Astrocyte (in vitro differentiated cells and primary cell): ENCODE measurements at regions not wholly inside any gene's neighbourhood (a gene's known extent, or its start where the extent isn't known, plus 50 kb on each side); places are given as distances from the start of the nearest gene placed in this dataset.

Experiments
- DNase-seq: peaks from one replicate; pipeline ENCODE4 v3.0.0-alpha.2; 2010; ENCODE audit warnings: low read depth
- FAIRE-seq: peaks from 2 replicates; lab custom pipeline; 2011; peaks lifted over from hg19 to GRCh38; lab: Jason Lieb, UNC
- H2AFZ ChIP-seq: 2 replicates; pipeline ENCODE4 v1.6.0; 2012; ENCODE audit warnings: low read depth, low read length, inconsistent platforms
- H3K27ac ChIP-seq: 2 replicates; pipeline ENCODE4 v1.5.1; 2011; ENCODE audit warnings: low read depth, low read length, inconsistent platforms
- H3K27me3 ChIP-seq: 2 replicates; pipeline ENCODE4 v1.6.0; 2011; ENCODE audit warnings: low read length, inconsistent platforms; ENCODE audit not compliant: insufficient read depth
- H3K36me3 ChIP-seq: 2 replicates; pipeline ENCODE4 v1.5.1; 2011; ENCODE audit warnings: low read length, inconsistent platforms; ENCODE audit not compliant: insufficient read depth
- H3K4me1 ChIP-seq: 2 replicates; pipeline ENCODE4 v1.5.1; 2011; ENCODE audit warnings: low read length, inconsistent platforms; ENCODE audit not compliant: insufficient read depth
- H3K4me2 ChIP-seq: 2 replicates; pipeline ENCODE4 v1.6.0; 2012; ENCODE audit warnings: low read length, inconsistent platforms
- H3K4me3 ChIP-seq: 2 replicates; pipeline ENCODE4 v1.5.1; 2011; ENCODE audit warnings: low read depth, mild to moderate bottlenecking, low read length, inconsistent platforms; ENCODE audit not compliant: insufficient read depth
- H3K79me2 ChIP-seq: 2 replicates; pipeline ENCODE4 v1.6.0; 2012; ENCODE audit warnings: mild to moderate bottlenecking, low read length, inconsistent platforms; ENCODE audit not compliant: insufficient read depth
- H3K9ac ChIP-seq: 2 replicates; pipeline ENCODE4 v1.6.0; 2012; ENCODE audit warnings: mild to moderate bottlenecking, low read length, inconsistent platforms
- H3K9me3 ChIP-seq: 2 replicates; pipeline ENCODE4 v1.5.1; 2012; ENCODE audit warnings: low read depth, mild to moderate bottlenecking, low read length, inconsistent platforms; ENCODE audit not compliant: insufficient read depth
- H4K20me1 ChIP-seq: 2 replicates; pipeline ENCODE4 v1.6.0; 2012; ENCODE audit warnings: low read length, inconsistent platforms; ENCODE audit not compliant: insufficient read depth
- H3K27ac Mint-ChIP-seq: one replicate; pipeline ENCODE4 v1.8.0; 2021; ENCODE audit warnings: mild to moderate bottlenecking, mixed read lengths; ENCODE audit not compliant: unreplicated experiment
- H3K27me3 Mint-ChIP-seq: one replicate; pipeline ENCODE4 v1.8.0; 2021; ENCODE audit warnings: low read depth, mixed read lengths; ENCODE audit not compliant: unreplicated experiment
- H3K36me3 Mint-ChIP-seq: one replicate; pipeline ENCODE4 v1.8.0; 2021; ENCODE audit warnings: low read depth, mixed read lengths; ENCODE audit not compliant: unreplicated experiment
- H3K4me1 Mint-ChIP-seq: one replicate; pipeline ENCODE4 v1.8.0; 2021; ENCODE audit warnings: low read depth, mixed read lengths; ENCODE audit not compliant: unreplicated experiment
- H3K4me3 Mint-ChIP-seq: one replicate; pipeline ENCODE4 v1.8.0; 2021; ENCODE audit warnings: mild to moderate bottlenecking, moderate library complexity, mixed read lengths; ENCODE audit not compliant: unreplicated experiment
- H3K9me3 Mint-ChIP-seq: one replicate; pipeline ENCODE4 v1.8.0; 2021; ENCODE audit warnings: mild to moderate bottlenecking, mixed read lengths; ENCODE audit not compliant: unreplicated experiment
- EZH2 ChIP-seq: IDR thresholded peaks from 2 replicates; pipeline ENCODE4 v1.6.1; 2012; ENCODE audit warnings: mild to moderate bottlenecking, low read length, inconsistent platforms; ENCODE audit not compliant: insufficient read depth
- TF ChIP-seq, protein P1 (sequence below): IDR thresholded peaks from 2 replicates; pipeline ENCODE4 v1.5.1; 2011; ENCODE audit warnings: low read depth, mild to moderate bottlenecking, inconsistent platforms, low read length, moderate library complexity; ENCODE audit not compliant: insufficient read depth

DNA sequence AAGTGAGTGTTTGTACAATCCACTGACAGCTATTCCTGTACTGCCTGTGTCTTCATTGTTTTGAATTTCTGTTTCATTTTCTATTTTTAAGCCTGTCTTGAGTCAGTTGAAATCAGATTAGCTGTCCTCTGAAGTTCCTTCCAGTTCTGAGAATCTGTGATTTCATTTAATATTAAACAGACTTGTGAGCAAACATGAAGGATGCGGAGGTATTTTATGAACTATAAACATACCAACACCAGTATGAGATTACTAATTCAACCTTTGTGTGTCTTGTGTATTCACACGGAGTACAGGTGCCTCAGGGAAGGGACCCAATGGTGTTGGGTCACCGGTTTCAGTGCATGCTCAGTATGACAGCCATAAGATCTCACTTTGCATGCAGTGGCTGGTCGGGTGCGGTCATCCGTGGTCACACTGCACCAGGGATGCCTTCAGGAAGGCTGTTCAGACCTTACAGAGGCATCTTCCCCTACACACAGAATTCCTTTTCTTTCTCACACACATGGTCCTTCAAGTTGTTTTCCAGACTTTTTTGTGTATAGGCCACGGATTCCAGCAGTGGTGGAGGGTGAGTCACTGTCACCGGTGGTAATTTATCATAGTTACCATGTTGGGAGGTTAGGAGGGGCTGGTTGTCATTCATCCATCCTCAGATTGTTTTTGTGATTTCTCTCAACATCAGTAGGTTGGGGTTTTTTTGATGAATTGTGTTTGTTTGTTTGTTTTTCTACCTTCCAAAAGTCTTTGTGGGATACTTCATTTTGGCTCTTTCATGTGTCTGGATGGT is 103.0 kb upstream of the SFSWAP start:
- DNase-seq (no peak), FAIRE-seq (no peak)
- no peaks in the 10 kb centered on the region for H3K9me3 ChIP-seq
- no peak overlapping the region for H3K4me2 ChIP-seq
- peaks cover 2% of the 10 kb centered on the region for H3K27me3 ChIP-seq
- Mint-ChIP-seq H3K4me1 (no peaks in the 10 kb centered on the region), H3K36me3 (no peaks in the 10 kb centered on the region), H3K27ac (no peak overlapping the region), H3K9me3 (no peaks in the 10 kb centered on the region), H3K27me3 (peaks cover 34% of the 10 kb centered on the region), H3K4me3 (no peak overlapping the region)
- H3K79me2 ChIP-seq = no peaks in the 10 kb centered on the region
- no peaks in the 10 kb centered on the region for H4K20me1 ChIP-seq
- no peak overlapping the region for H2AFZ ChIP-seq
- H3K27ac ChIP-seq = no peak overlapping the region
- TF ChIP-seq EZH2 = no peak
- TF ChIP-seq, protein P1, sequence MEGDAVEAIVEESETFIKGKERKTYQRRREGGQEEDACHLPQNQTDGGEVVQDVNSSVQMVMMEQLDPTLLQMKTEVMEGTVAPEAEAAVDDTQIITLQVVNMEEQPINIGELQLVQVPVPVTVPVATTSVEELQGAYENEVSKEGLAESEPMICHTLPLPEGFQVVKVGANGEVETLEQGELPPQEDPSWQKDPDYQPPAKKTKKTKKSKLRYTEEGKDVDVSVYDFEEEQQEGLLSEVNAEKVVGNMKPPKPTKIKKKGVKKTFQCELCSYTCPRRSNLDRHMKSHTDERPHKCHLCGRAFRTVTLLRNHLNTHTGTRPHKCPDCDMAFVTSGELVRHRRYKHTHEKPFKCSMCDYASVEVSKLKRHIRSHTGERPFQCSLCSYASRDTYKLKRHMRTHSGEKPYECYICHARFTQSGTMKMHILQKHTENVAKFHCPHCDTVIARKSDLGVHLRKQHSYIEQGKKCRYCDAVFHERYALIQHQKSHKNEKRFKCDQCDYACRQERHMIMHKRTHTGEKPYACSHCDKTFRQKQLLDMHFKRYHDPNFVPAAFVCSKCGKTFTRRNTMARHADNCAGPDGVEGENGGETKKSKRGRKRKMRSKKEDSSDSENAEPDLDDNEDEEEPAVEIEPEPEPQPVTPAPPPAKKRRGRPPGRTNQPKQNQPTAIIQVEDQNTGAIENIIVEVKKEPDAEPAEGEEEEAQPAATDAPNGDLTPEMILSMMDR = no peak
- H3K4me3 ChIP-seq = no peak overlapping the region
- H3K9ac ChIP-seq = no peak overlapping the region
- no peaks in the 10 kb centered on the region for H3K4me1 ChIP-seq
- no peaks in the 10 kb centered on the region for H3K36me3 ChIP-seq

DNA sequence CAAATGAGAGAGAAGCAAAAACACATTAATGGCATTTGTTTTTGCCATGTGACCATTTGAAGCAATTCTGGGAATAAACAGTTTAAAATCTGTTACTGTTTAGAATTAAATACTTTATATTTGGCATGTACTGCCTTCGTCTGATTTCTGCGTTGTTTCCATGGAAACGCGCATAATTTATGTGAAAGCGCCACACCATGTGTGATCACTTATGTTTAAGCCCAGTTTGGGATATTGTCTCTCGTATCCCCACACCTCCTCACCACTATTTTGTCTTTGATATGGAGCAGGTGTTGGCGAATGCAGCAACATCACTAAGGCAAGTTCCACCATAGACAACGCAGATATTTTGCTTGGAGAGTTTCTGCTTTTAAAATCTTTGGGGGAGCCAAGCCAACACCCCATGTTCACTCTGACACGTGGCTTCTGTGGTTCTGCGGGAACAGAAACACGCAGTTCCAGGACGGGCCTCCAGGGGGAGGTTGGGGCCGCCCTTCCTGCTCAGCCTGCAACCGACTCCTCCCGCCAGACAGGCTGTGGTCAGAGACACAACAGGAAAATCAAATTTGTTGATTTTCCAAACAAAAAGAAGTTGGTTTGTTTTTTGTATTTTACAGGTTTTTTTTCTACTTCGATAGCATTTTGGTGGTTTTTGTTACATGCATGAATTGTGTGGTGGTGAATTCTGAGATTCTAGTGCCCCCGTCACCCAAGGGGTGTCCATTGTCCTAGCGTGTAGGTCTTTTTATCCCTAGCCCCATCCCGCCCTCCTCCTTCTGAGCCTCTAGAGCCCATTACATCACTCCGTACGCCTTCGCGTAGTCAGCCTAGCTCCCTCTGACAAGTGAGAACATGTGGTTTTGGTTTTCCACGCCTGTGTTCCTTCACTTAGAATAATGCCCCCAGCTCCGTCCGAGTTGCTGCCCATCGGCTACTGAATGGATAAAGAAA is 101.9 kb upstream of the SFSWAP start:
- H3K4me1 Mint-ChIP-seq = no peaks in the 10 kb centered on the region
- H3K27me3 ChIP-seq = peaks cover 2% of the 10 kb centered on the region
- no peaks in the 10 kb centered on the region for H4K20me1 ChIP-seq
- no peaks in the 10 kb centered on the region for H3K9me3 ChIP-seq
- no peak overlapping the region for H3K4me2 ChIP-seq
- peaks cover 37% of the 10 kb centered on the region for H3K27me3 Mint-ChIP-seq
- TF ChIP-seq, protein P1 = peak; percentile 28
- no peak for TF ChIP-seq EZH2
- H3K4me3 ChIP-seq = no peak overlapping the region
- no peak overlapping the region for H2AFZ ChIP-seq
- no peaks in the 10 kb centered on the region for H3K36me3 Mint-ChIP-seq
- no peak overlapping the region for H3K27ac ChIP-seq
- H3K9ac ChIP-seq = no peak overlapping the region
- no peak overlapping the region for H3K4me3 Mint-ChIP-seq
- FAIRE-seq = no peak
- H3K4me1 ChIP-seq = no peaks in the 10 kb centered on the region
- no peaks in the 10 kb centered on the region for H3K36me3 ChIP-seq
- no peak overlapping the region for H3K27ac Mint-ChIP-seq
- H3K79me2 ChIP-seq = no peaks in the 10 kb centered on the region
- no peaks in the 10 kb centered on the region for H3K9me3 Mint-ChIP-seq
- DNase-seq = no peak
